ENCODE measurements at regions not wholly inside any gene's neighbourhood (a gene's known extent, or its start where the extent isn't known, plus 50 kb on each side); places are given as distances from the start of the nearest gene placed in this dataset.

DNA sequence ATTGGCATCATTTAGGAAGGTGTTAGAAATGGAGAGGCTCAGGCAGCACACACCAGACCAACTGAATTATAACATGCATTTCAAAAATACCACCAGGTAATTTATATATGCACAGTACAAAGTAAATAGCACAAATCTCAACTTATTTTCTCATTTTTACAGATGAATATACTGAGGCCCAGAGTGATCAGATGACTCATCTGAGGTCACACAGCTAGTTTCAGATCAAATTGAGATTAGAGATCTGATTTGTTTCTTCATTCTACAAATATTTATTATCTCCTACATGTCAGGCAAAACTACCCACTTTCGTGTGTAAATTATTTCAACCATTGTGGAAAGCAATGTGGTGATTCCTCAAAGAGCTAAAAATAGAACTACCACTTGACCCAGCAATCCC lies 507.1 kb downstream of the TLE4 start:
- no peak for DNase-seq (ENCODE audit: low read depth in 2 of 2)

DNA sequence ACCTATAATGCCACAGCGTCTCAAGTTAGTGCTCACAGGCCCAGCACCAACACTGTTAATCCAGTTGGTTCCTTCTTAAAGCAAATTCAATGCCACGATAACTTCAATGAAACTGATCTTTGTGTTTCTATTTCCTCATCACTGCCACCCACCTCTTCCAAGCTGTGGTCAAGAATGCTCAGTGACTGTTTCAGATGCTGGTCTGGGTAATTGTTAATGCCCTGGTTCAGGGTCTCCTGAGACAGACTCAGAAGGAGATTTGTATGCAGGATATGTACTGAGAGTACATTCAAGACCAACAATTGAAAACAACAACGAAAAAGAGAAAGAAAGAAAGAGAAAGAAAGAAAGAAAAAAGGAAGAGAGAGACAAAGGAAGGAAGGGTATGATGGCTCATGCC lies 505.3 kb downstream of the TLE4 start:
- no peak for DNase-seq (ENCODE audit: low read depth in 2 of 2)

DNA sequence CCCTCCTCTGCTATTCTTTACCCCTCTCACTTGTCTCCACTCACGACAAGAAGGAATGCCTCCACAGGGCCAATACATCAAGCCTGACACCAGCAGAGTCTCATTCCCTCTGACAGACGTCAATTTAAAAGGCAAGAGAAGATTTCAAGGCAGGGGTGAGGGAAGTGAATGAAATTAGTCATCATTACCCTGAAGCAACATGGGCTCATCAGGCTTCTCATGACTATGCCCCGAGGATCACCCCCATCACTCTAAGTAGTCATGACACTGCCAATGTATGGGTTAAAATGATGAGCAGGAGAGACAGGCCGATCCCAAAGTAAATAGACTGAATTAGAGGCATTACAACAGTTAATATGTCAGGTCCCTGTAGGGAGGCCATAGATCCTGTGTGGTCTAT lies 504.4 kb downstream of the TLE4 start:
- no peak for DNase-seq (ENCODE audit: low read depth in 2 of 2)

DNA sequence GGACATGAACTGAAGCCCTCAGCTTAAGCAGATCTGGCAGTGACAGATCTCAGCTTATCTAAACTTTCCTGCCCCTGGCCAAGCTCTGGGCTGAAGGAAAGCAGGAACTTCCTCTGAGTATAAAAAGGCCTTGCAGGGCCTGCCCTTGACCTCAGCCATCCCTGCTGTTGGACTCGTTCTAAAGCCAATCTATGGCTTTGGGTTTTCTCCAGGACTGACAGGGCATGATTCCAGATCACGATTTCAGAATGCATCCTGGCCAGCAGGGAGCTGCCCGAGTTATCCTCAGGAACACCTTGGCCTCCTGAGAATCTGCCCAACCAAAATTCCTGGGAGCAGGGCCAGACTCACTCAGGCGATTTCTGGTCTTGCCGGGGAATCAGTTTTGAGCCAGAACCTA lies 502.7 kb downstream of the TLE4 start:
- no peak for DNase-seq (ENCODE audit: low read depth in 2 of 2)

DNA sequence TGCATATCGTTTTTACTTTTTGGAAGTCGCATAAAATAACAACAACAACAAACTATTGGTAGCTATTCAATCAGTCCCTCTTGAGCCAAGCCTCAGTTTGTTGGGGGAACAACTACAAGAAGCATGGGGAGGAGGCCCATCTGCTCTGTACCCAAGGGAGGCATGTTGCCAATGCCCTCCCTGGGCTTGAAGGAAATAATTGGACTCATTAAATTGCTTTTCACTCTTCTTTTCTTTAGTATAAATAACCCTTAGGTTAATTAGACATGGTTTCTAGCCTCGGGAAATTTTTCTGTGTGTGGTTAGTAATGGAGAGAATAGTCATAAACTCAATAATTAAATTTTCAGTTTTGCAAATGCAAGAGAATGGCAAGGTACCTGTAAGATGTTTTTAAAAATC lies 500.7 kb downstream of the TLE4 start:
- no peak for DNase-seq (ENCODE audit: low read depth in 2 of 2)

DNA sequence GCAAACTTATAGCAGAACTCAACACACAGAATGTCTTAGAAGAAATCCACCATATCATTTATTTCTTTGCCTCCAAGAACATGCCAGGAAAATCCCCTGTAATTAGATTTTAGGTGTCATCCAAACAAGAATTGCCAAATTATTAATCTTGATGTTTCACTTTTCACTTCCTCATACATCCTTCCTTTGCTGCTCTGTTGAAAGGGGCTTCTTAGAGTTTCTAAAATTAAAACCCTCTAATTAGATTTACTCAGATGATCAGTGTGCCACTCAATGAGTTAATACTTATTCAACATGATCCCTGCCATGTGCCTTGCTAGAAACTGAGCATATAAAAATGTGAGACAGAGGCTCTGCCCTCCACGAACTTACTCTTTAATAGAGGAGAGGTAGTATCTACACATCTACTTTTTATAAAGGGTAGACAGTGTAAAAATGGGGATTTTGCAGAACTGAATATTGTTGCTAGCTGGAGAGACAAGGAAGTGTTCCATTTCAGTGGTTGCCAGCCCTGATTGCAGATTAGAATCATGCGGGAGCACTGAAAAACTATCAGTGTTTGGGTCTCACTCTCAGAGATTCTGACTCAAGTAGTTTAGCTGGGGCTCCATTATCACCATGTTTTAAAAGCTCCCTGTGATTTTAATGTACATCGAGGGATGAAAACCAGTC lies 498.4 kb downstream of the TLE4 start:
- DNase-seq (ENCODE audit: low read depth in 2 of 2), result no peak

DNA sequence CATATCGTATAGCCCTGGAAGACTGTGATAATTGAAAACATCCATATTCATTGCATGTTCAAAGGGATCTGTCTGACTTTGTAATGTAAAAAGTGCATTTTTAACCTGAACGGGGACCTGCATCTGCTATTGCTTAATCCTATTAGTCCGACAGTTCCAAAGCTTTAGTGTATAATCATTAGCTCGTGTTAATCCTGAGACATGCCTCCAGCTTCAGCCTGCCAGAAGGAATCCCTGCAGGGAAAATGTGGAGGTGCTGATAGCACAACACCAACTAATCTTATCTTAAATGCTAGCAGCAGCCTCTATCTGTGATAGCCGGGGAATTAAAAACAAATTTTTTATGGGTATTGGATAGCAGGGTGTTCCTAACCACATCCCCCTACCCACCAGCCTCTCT lies 495.2 kb downstream of the TLE4 start:
- peak; percentile 41 to 45 for DNase-seq (ENCODE audit: low read depth in 2 of 2)

DNA sequence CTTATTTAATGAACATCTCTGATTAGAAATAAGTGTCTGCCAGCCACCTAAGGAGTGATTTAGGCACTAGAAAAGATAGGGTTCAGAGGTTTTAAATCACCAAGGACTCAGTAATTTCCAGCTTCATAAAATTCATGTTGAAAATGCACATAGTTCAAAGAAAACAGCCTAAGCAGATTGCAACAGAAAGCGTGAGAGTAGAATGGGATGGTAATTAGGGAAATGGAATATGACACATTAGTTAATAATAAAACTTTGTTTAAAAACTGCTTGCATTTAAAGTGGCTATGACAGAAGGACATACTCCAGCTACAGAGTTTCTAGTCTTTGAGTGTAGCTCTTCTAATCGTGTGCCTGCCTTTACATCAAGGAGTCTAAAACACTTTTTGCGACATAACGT lies 490.8 kb downstream of the TLE4 start:
- no peak for DNase-seq (ENCODE audit: low read depth in 2 of 2)

DNA sequence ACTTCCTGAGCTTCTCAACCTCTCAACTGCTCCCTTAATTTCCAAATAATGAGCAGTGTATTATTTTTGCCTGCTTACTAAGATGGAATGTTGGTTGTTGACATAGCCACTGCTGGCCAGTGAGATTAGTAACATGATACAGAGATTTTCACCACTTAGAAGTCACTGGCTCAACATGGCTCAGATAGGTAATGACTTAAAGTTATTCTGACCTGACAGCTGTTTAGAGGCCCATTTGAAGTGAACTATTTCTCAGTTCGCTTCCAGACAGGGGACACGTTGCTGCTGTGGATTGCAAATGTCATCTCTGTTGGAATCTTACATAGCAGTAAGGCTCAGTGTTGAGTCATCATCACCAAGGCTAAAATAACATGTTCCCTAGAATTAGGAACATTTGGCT lies 490.2 kb downstream of the TLE4 start:
- DNase-seq (ENCODE audit: low read depth in 2 of 2), result peak; percentile 74 to 78

DNA sequence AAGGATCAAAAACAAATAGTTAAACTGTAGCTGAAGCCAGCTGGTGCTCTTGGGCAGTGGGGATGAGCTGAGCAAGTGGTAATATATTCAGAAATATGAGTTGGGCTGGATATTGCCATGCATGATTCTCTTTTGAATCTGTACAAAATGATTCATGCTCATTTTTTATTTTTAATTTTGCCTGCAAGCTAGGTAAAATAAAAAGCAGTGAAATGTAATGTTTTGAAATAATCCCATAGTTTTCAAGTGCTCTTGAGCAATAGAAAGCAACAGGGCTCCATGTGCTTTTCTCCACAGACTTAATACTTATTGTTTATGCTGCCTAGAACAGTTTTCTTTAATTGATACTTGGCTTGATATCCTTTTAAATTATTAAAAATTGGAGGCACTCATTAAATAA lies 489.3 kb downstream of the TLE4 start:
- no peak for DNase-seq (ENCODE audit: low read depth in 2 of 2)

DNA sequence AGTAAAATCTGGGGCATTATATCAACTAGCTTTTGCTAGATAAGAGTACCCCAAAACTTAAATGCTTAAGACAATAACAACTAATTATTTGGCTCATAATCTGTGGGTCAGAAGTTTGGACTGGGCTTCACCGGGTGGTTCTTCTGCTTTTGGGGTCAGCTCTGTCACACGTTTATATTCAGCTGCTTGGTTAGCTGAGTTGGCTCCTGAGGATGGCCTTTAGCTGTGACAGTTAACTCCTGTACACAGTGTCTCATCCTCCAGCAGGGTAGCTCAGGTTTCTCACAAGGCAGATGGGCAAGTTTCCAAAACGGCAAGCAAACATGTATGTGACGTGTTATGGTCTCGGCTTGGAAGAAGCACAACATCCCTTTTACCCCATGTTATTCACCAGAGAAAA lies 488.2 kb downstream of the TLE4 start:
- DNase-seq (ENCODE audit: low read depth in 2 of 2), result no peak

DNA sequence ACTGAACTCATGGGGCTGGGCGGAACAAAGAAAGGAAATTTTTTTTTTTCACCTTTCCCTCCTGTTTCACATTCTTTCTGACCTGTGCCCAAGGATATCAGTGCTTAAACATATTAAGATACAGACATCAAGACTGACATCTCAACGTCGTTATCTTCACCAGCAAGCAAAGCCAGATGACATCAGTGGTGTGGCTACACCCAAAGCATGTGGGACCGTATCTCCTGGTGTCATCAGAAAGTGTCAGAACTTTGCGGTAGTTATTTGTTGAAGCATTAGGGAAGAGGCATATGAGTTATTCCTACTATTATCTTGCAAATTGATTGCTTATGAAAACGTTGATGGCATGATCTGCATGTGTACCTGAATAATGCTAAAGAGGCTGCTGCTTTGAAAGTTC lies 487.4 kb downstream of the TLE4 start:
- no peak for DNase-seq (ENCODE audit: low read depth in 2 of 2)

DNA sequence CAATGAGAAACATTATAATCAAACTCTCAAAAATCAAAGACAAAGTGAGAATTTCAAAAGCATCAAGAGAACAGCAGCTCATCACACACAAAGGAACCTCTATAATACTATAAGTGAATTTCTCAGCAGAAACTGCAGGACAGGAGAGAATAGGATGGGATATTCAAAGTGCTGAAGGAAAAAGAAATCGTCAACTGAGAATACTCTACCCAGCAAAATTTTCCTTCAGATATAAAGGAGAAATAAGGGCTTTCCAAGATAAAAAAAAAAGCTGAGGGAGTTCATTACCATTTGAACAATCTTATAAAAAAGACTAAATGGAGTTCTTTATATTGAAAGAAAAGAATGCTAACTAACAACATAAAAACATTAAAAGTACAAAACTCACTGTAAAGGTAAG lies 481.1 kb downstream of the TLE4 start:
- DNase-seq (ENCODE audit: low read depth in 2 of 2), result no peak

DNA sequence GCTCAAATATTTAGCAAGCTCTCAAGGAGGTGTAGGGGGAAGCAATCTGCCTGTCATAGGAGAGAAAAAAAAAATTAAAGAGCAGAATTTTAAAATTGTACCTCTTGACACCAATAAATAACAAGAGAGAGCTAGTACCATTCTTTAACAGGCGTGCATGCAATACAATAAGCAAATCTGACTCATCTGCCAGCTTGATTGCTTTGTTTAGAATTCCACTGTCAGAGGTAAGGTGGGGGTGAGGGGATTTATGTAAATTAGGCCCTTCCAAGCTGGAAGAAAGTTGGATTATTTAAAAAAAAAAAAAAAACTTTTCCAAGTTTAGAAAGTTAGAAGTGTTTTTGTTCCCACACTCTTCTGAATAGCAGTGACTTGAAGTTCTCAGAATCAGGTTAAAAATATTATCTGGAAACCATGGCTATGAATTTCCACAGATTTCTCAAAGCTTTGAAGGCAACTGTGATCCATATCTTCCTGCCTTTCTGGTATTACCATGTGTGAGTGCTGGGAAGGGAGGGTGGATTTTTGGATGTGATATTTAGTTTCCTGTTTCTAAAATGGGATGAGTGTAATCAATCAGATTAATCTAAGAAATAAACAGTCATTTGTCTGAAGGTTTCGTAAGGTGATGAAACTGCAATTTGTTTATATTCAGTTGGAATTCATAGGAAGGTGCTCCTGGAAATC lies 477.5 kb downstream of the TLE4 start:
- no peak for DNase-seq (ENCODE audit: low read depth in 2 of 2)

DNA sequence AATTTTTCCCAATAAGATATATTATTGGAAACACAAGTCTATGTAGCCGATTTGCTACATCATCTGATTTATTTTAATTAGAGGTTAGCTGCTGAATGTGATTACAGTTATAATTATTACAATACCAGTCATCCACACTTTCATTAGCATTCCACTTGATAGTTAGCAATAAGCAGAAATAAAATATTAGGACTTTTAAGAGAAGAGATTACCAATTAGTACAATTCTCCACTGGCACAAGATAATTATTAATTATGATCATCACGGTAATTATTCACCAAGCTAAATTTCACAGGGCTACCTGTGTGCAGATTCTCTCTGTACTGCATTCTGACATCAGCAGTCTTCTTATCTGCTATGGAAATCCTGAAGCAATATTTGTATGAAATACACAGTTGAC lies 474.7 kb downstream of the TLE4 start:
- DNase-seq (ENCODE audit: low read depth in 2 of 2), result no peak

DNA sequence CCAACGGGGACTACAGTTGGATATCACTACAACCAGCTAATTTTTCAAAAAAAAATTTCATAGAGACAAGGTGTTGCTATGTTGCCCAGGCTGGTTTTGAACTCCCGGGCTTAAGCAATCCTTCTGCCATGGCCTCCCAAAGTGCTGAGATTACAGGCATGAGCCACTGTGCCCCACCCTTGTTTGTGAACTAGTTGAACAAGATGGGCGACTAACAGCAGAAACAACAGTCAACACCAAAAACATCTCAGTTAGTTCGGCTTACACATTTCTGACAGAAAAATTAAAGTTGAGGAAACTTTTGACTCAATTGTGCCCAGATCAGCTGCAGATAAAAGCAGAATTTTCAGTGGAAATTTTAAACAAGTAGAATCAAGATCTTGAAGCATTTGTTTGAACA lies 470.1 kb downstream of the TLE4 start:
- DNase-seq (ENCODE audit: low read depth in 2 of 2), result no peak

DNA sequence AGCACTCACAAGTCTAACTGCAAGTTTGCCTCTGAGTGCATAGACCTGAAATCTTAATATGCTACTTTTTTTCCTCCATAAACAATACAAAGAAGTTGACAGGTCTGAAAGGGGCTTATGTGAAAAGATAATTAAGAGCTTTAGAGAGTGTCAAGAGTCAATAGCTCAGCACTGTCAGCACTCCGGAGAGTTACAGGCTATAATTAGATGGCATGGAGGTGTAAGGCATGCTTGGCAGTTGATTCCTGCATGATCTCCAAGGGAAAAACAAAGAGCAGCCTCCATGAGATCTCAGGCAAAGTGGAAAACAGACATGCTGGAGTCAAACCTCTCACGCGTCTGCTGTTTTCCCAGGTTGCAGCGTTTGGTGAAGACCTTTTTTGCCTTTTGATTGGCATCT lies 468.7 kb downstream of the TLE4 start:
- DNase-seq (ENCODE audit: low read depth in 2 of 2), result no peak

DNA sequence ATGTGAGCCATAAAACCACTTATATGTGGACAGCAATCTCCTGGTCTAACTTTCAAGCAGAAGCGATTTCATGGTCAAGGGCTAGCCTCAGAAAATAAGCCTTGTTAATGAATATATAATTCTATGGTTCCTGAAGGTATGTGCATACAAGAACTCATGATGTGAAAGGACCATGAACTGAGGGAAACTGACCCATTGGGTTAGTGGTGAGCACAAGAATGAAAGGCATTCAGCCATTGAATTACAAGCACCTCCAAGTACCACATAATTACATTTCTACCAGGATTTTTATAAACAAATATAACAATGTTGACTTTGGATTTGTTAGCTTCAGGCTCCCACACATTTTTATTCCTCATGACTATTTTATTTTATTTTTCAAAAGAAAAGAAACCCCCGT lies 459.0 kb downstream of the TLE4 start:
- DNase-seq (ENCODE audit: low read depth in 2 of 2), result no peak

DNA sequence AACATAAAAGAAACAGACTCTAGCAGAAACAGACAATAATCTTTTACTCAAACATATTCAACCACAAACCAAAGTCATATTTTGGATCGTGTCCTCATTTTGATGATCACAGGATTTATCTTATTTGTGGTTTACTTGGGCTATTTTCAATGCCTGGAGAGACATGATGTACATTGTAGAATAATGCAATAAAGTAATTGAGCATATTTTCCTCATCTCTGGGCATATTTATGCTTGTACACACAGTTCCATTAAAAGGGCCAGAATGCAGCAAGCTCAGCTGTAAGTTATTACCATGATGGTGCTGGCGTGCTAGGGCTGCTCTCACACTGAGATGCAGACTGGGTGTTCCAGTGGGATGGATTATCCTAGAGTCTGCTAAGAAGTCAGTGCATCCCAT lies 456.7 kb downstream of the TLE4 start:
- peak; percentile 80 to 86 for DNase-seq (ENCODE audit: low read depth in 2 of 2)

DNA sequence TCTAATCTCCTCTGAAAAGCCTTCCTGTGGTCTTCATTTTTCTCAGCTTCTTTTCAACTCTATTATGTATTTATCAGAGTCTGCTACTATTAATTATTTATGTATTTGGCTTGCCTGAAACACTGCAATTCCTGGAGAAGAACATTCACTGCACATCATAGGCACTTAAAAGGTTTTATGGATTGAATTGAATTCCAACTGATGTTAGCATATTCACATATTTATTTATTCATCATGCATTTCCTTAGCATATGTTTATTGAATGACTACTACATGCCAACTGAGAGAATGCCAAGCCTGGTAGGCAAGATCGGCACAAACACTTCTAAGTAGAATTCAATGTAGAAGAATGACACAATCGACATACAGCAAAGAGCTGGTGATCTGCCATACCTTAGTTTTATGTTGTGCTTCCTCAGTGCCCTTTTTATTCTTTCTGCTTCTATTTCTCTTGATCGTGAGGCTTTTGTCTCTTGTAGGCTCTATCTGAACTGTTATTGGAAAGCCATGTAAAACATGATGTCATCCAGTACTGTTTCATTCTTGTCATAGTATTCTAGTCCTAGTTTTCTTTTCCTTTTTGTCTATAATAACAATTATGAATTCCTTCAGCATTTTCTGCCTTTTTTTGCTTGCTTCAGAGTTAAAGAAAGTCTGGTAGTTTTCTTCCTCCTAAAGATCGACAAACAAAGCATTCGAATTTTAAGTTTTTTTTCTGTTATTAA lies 454.2 kb downstream of the TLE4 start:
- DNase-seq (ENCODE audit: low read depth in 2 of 2), result no peak

DNA sequence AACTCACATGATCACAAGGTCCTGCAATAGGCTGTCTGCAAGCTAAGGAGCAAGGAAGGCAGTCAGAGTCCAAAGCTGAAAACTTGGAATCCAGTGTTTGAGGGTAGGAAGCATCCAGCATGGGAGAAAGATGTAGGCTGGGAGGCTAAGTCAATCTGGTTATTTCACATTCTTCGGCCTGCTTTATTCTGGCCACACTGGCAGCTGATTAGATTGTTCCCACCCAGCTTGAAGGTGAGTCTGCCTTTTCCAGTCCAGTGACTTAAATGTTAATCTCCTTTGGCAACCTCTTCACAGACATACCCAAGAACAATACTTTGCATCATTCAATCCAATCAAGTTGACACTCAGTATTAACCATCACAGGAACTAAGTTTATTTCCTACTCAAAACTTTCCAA lies 453.4 kb downstream of the TLE4 start:
- no peak for DNase-seq (ENCODE audit: low read depth in 2 of 2)

DNA sequence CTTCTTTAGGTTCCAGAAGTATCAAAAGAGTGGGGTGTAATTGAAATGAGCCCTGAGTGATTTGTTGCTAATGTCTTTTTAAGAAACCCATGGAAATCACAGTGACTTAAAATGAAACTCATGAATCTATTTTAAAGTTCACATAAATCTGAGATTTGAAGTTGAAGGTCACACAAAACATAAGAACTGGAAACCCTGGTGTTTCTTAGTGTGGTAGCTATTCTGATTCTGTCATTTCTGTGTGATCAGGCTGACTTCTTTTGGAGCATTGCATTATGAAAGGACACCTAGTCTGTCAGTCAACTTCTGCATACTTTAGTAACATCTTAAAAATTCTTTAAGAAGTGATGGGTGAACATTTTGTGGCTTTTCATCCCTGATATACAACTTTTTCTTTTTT lies 448.8 kb downstream of the TLE4 start:
- DNase-seq (ENCODE audit: low read depth in 2 of 2), result no peak

DNA sequence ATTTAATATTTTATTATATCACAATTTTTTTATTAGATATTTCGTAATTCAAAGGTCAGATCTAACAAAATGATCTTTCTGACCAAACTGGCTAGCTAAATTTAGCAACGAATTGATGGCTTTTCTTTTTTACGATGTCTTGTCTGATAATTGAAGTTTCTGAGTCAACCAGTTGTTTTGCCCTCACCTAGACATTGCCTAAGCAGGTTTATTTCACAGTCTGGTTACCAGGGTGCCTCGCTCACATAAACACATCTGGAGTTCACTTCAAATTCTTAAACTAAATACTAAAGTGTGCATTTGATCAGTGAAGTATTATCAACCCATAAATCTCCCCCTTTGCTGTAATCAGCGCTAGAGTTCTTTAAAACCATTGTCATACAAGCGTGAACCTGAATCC lies 448.3 kb downstream of the TLE4 start:
- DNase-seq (ENCODE audit: low read depth in 2 of 2), result no peak
